ENCODE measurements at regions not wholly inside any gene's neighbourhood (a gene's known extent, or its start where the extent isn't known, plus 50 kb on each side); places are given as distances from the start of the nearest gene placed in this dataset.

GRCh38 chr14:53740570-53740969, 216.1 kb downstream of the BMP4 start:
- TF ChIP-seq, protein P1, sequence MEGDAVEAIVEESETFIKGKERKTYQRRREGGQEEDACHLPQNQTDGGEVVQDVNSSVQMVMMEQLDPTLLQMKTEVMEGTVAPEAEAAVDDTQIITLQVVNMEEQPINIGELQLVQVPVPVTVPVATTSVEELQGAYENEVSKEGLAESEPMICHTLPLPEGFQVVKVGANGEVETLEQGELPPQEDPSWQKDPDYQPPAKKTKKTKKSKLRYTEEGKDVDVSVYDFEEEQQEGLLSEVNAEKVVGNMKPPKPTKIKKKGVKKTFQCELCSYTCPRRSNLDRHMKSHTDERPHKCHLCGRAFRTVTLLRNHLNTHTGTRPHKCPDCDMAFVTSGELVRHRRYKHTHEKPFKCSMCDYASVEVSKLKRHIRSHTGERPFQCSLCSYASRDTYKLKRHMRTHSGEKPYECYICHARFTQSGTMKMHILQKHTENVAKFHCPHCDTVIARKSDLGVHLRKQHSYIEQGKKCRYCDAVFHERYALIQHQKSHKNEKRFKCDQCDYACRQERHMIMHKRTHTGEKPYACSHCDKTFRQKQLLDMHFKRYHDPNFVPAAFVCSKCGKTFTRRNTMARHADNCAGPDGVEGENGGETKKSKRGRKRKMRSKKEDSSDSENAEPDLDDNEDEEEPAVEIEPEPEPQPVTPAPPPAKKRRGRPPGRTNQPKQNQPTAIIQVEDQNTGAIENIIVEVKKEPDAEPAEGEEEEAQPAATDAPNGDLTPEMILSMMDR (IDR thresholded peaks at IDR 0.05) = no peak
- no peak for TF ChIP-seq POLR2A (IDR thresholded peaks at IDR 0.05)

All from ovary (tissue), 3 donors.